ENCODE measurements at regions not wholly inside any gene's neighbourhood (a gene's known extent, or its start where the extent isn't known, plus 50 kb on each side); places are given as distances from the start of the nearest gene placed in this dataset.

- TF ChIP-seq CTCF (conservative IDR thresholded peaks at IDR 0.05 in 1 of 2, IDR thresholded peaks at IDR 0.05 in 1 of 2; ENCODE audit: low read depth in 1 of 2, low read length in 2 of 2), result no peak
- TF ChIP-seq EZH2 (IDR thresholded peaks at IDR 0.05; ENCODE audit: low read length, missing control alignments), result no peak
Observed at GRCh38 chr6:148625609-148626008, 121.2 kb upstream of the UST start.
